Upper lobe of right lung (tissue), 1 donor: ENCODE measurements at regions not wholly inside any gene's neighbourhood (a gene's known extent, or its start where the extent isn't known, plus 50 kb on each side); places are given as distances from the start of the nearest gene placed in this dataset.

ENCODE experiments used
- ATAC-seq: fragments of 200-7000 bp; cut with Tn5 transposase; one replicate; pipeline ENCODE4 v1.9.1; 2020; ENCODE audit warnings: mild to moderate bottlenecking, moderate library complexity
- DNase-seq: peaks from one replicate; pipeline ENCODE4 v3.0.0-alpha.2; 2020
- H3K27ac ChIP-seq: fragments of 200-600 bp; one replicate; pipeline ENCODE4 v1.8.0; 2022
- H3K27me3 ChIP-seq: fragments of 200-600 bp; one replicate; pipeline ENCODE4 v1.8.0; 2022; ENCODE audit warnings: mild to moderate bottlenecking
- H3K36me3 ChIP-seq: fragments of 200-600 bp; one replicate; pipeline ENCODE4 v1.8.0; 2022
- H3K4me1 ChIP-seq: fragments of 200-600 bp; one replicate; pipeline ENCODE4 v1.8.0; 2022
- H3K4me3 ChIP-seq: fragments of 200-600 bp; one replicate; pipeline ENCODE4 v1.8.0; 2022; ENCODE audit warnings: mild to moderate bottlenecking
- H3K9me3 ChIP-seq: fragments of 200-600 bp; one replicate; pipeline ENCODE4 v1.8.0; 2022
- CTCF ChIP-seq: fragments of 200-600 bp; IDR thresholded peaks from one replicate; pipeline ENCODE4 v1.8.0; 2022; ENCODE audit warnings: antibody characterized with exemption
- intact Hi-C: fragments of 100-400 bp; cut with DNase I; formaldehyde crosslinking; loops from one replicate; pipeline ENCODE4 v1.11.0; 2022
- donor health status: DM: no; HTN: yes; CAD: no; lungs with severe emphysema.

- H3K4me3 ChIP-seq = no peak overlapping the region
- intact Hi-C loops = no loop called here
- ATAC-seq (no peak), DNase-seq (no peak)
- no peaks in the 10 kb centered on the region for H3K9me3 ChIP-seq
- H3K27me3 ChIP-seq = no peaks in the 10 kb centered on the region
- no peaks in the 10 kb centered on the region for H3K4me1 ChIP-seq
- no peak overlapping the region for H3K27ac ChIP-seq
- no peak for TF ChIP-seq CTCF
- H3K36me3 ChIP-seq = no peaks in the 10 kb centered on the region
Observed at GRCh38 chr13:103325672-103326071, 259.5 kb upstream of the SLC10A2 start.

GRCh38 chr13:103324641-103325040 lies 258.4 kb upstream of the SLC10A2 start:
- H3K4me1 ChIP-seq = no peaks in the 10 kb centered on the region
- no peak for TF ChIP-seq CTCF
- no peaks in the 10 kb centered on the region for H3K36me3 ChIP-seq
- no peaks in the 10 kb centered on the region for H3K27me3 ChIP-seq
- no peak for DNase-seq
- intact Hi-C loops = no loop called here
- no peaks in the 10 kb centered on the region for H3K9me3 ChIP-seq
- no peak overlapping the region for H3K4me3 ChIP-seq
- H3K27ac ChIP-seq = no peak overlapping the region
- ATAC-seq = no peak

- no peak for TF ChIP-seq CTCF
- no peaks in the 10 kb centered on the region for H3K36me3 ChIP-seq
- ATAC-seq (no peak), DNase-seq (no peak)
- H3K9me3 ChIP-seq = no peaks in the 10 kb centered on the region
- no peak overlapping the region for H3K4me3 ChIP-seq
- intact Hi-C loops = no loop called here
- H3K27ac ChIP-seq = no peak overlapping the region
- H3K27me3 ChIP-seq = no peaks in the 10 kb centered on the region
- H3K4me1 ChIP-seq = no peaks in the 10 kb centered on the region
Observed at GRCh38 chr13:103315711-103316110, 249.5 kb upstream of the SLC10A2 start.

GRCh38 chr13:103312467-103312866 lies 246.2 kb upstream of the SLC10A2 start:
- Histone ChIP-seq H3K9me3 (no peaks in the 10 kb centered on the region), H3K4me1 (no peaks in the 10 kb centered on the region), H3K36me3 (no peaks in the 10 kb centered on the region), H3K27ac (no peak overlapping the region), H3K4me3 (no peak overlapping the region), H3K27me3 (no peaks in the 10 kb centered on the region)
- no peak for DNase-seq
- no peak for TF ChIP-seq CTCF
- intact Hi-C loops = no loop called here
- no peak for ATAC-seq

GRCh38 chr13:103308667-103309066 lies 242.4 kb upstream of the SLC10A2 start:
- DNase-seq (no peak), ATAC-seq (no peak)
- TF ChIP-seq CTCF = no peak
- intact Hi-C loops = no loop called here
- Histone ChIP-seq H3K27me3 (no peaks in the 10 kb centered on the region), H3K36me3 (no peaks in the 10 kb centered on the region), H3K27ac (no peak overlapping the region), H3K9me3 (no peaks in the 10 kb centered on the region), H3K4me3 (no peak overlapping the region), H3K4me1 (no peaks in the 10 kb centered on the region)

- ATAC-seq (no peak), DNase-seq (no peak)
- no peak for TF ChIP-seq CTCF
- Histone ChIP-seq H3K27me3 (no peaks in the 10 kb centered on the region), H3K36me3 (no peaks in the 10 kb centered on the region), H3K9me3 (no peaks in the 10 kb centered on the region), H3K4me1 (no peaks in the 10 kb centered on the region), H3K27ac (no peak overlapping the region), H3K4me3 (no peak overlapping the region)
- intact Hi-C loops = no loop called here
Observed at GRCh38 chr13:103306163-103306562, 239.9 kb upstream of the SLC10A2 start.
